OCI-LY7 (cell line): ENCODE measurements at regions not wholly inside any gene's neighbourhood (a gene's known extent, or its start where the extent isn't known, plus 50 kb on each side); places are given as distances from the start of the nearest gene placed in this dataset.

ENCODE experiments used
- CTCF ChIP-seq: fragments of 200-600 bp; sonication (generic); conservative IDR thresholded peaks from 2 replicates; pipeline ENCODE4 v1.5.1; 2014; ENCODE audit warnings: mild to moderate bottlenecking, antibody characterized with exemption, low read length, moderate library complexity, mixed read lengths
- EZH2phosphoT487 ChIP-seq: fragments of 200-600 bp; sonication (generic); IDR thresholded peaks from 2 replicates; pipeline ENCODE4 v1.6.1; 2018; ENCODE audit warnings: low read depth, borderline replicate concordance, mild to moderate bottlenecking, mixed run types, antibody characterized with exemption, low read length, moderate library complexity, mixed read lengths

- TF ChIP-seq CTCF = no peak
- TF ChIP-seq EZH2phosphoT487 = no peak
Measured at GRCh38 chr3:106176734-106177133, 307.9 kb upstream of the CBLB start.
